ENCODE measurements at regions not wholly inside any gene's neighbourhood (a gene's known extent, or its start where the extent isn't known, plus 50 kb on each side); places are given as distances from the start of the nearest gene placed in this dataset.

DNA sequence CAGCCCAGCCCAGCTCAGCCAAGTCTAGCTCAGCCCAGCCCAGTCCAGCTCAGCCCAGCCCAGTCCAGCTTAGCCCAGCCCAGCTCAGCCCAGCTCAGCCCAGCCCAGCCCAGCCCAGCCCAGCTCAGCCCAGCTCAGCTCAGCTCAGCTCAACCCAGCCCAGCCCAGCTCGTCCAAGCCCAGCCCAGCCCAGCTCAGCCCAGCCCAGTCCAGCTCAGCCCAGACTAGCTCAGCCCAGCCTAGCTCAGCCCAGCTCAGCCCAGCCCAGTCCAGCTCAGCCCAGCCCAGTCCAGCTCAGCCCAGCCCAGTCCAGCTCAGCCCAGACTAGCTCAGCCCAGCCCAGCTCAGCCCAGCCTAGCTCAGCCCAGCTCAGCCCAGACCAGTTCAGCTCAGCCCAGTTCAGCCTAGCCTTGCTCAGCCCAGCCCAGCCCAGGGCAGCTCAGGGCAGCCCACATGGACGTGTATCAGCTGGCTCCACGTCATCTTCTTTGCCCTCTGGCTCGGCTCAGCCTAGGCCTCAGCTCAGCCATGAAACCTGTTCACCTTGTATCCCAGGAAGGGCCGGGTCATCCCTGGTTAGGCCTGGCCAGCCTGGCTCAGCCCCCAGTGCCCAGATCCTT lies 185.6 kb downstream of the TMEM121 start:
- TF ChIP-seq, protein P1, sequence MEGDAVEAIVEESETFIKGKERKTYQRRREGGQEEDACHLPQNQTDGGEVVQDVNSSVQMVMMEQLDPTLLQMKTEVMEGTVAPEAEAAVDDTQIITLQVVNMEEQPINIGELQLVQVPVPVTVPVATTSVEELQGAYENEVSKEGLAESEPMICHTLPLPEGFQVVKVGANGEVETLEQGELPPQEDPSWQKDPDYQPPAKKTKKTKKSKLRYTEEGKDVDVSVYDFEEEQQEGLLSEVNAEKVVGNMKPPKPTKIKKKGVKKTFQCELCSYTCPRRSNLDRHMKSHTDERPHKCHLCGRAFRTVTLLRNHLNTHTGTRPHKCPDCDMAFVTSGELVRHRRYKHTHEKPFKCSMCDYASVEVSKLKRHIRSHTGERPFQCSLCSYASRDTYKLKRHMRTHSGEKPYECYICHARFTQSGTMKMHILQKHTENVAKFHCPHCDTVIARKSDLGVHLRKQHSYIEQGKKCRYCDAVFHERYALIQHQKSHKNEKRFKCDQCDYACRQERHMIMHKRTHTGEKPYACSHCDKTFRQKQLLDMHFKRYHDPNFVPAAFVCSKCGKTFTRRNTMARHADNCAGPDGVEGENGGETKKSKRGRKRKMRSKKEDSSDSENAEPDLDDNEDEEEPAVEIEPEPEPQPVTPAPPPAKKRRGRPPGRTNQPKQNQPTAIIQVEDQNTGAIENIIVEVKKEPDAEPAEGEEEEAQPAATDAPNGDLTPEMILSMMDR (IDR thresholded peaks at IDR 0.05): no peak
- TF ChIP-seq POLR2A (IDR thresholded peaks at IDR 0.05): no peak

Data from stomach (tissue), 4 donors.